ENCODE measurements at regions not wholly inside any gene's neighbourhood (a gene's known extent, or its start where the extent isn't known, plus 50 kb on each side); places are given as distances from the start of the nearest gene placed in this dataset.

DNA sequence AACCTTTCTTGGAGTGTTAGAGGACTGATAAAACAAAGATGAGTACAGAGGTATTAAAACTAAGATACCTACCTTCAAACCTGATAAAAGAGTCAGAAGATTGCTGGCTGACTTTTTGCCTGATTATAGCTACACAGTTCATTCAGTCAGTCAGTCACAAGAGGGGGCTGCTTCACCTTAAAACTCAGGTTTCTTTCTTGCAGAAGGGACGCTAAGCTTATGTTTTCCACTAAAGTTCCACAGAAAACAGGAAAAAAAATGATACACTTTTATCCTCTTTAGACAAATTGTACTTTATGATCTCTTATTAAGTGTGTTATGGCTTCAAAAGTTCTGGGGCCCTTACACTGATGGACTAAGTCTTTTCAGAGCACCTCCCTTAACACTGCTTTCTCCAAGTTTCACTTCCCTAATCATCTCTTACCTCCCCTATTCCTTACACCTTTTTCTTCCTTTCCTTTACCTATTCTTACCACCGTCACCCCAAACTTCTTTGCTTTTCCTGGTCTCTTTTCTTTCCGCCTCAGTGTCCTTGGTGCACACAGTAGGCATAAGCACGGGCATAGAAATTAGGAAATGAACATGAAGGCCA is 448.7 kb upstream of the OR4E1 start:
- H3K27me3 ChIP-seq (ENCODE audit: insufficient read depth, poor library complexity, severe bottlenecking) = no peaks in the 10 kb centered on the region
- no peak for DNase-seq (ENCODE audit: low read depth in 1 of 2, low spot score in 1 of 2)
- no peak for TF ChIP-seq SPI1 (IDR thresholded peaks at IDR 0.05; ENCODE audit: borderline replicate concordance, low read depth)
- no peak for TF ChIP-seq GABPA (IDR thresholded peaks at IDR 0.05; ENCODE audit: low read depth)
- TF ChIP-seq, protein P1, sequence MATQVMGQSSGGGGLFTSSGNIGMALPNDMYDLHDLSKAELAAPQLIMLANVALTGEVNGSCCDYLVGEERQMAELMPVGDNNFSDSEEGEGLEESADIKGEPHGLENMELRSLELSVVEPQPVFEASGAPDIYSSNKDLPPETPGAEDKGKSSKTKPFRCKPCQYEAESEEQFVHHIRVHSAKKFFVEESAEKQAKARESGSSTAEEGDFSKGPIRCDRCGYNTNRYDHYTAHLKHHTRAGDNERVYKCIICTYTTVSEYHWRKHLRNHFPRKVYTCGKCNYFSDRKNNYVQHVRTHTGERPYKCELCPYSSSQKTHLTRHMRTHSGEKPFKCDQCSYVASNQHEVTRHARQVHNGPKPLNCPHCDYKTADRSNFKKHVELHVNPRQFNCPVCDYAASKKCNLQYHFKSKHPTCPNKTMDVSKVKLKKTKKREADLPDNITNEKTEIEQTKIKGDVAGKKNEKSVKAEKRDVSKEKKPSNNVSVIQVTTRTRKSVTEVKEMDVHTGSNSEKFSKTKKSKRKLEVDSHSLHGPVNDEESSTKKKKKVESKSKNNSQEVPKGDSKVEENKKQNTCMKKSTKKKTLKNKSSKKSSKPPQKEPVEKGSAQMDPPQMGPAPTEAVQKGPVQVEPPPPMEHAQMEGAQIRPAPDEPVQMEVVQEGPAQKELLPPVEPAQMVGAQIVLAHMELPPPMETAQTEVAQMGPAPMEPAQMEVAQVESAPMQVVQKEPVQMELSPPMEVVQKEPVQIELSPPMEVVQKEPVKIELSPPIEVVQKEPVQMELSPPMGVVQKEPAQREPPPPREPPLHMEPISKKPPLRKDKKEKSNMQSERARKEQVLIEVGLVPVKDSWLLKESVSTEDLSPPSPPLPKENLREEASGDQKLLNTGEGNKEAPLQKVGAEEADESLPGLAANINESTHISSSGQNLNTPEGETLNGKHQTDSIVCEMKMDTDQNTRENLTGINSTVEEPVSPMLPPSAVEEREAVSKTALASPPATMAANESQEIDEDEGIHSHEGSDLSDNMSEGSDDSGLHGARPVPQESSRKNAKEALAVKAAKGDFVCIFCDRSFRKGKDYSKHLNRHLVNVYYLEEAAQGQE (IDR thresholded peaks at IDR 0.05; ENCODE audit: insufficient replicate concordance, low read depth) = no peak
- no peak for TF ChIP-seq POLR2AphosphoS5 (IDR thresholded peaks at IDR 0.05; ENCODE audit: low read depth)
- TF ChIP-seq, protein P2, sequence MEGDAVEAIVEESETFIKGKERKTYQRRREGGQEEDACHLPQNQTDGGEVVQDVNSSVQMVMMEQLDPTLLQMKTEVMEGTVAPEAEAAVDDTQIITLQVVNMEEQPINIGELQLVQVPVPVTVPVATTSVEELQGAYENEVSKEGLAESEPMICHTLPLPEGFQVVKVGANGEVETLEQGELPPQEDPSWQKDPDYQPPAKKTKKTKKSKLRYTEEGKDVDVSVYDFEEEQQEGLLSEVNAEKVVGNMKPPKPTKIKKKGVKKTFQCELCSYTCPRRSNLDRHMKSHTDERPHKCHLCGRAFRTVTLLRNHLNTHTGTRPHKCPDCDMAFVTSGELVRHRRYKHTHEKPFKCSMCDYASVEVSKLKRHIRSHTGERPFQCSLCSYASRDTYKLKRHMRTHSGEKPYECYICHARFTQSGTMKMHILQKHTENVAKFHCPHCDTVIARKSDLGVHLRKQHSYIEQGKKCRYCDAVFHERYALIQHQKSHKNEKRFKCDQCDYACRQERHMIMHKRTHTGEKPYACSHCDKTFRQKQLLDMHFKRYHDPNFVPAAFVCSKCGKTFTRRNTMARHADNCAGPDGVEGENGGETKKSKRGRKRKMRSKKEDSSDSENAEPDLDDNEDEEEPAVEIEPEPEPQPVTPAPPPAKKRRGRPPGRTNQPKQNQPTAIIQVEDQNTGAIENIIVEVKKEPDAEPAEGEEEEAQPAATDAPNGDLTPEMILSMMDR (IDR thresholded peaks at IDR 0.05; ENCODE audit: insufficient read depth, low read length) = no peak
- H3K27ac ChIP-seq (replicated peaks) = no peak overlapping the region
- H3K4me3 ChIP-seq (replicated peaks; ENCODE audit: insufficient read depth, low read length) = no peak overlapping the region

DNA sequence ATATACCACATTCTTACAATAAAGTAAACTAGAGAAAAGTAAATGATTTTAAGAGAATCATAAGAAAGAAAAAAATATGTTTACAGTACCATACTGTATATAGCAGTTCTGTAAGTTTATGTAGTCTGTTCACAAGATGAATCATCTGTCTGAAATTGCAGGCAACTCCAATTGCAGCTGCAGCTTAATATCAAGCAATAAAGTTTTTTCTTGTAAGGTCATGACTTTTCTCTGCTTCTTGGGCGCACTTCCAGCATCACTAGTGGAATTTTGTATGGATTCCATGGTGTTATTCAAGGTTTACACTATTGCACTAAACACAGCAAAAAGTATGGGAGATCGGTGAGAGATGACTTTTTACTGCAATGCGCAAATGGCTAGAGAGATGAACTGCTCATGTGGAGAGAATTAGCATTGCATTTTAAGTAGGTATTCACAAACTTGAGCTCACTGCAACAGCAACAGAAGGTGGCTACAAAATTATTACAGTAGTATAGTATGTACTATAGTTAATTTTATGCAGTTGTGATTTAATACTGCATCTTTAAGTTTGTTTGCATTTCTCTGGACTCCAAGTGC is 445.4 kb upstream of the OR4E1 start:
- Histone ChIP-seq H3K4me3 (replicated peaks; ENCODE audit: insufficient read depth, low read length) (no peak overlapping the region), H3K27ac (replicated peaks) (no peak overlapping the region), H3K27me3 (ENCODE audit: insufficient read depth, poor library complexity, severe bottlenecking) (no peaks in the 10 kb centered on the region)
- no peak for DNase-seq (ENCODE audit: low read depth in 1 of 2, low spot score in 1 of 2)
- TF ChIP-seq, protein P1 (IDR thresholded peaks at IDR 0.05; ENCODE audit: insufficient replicate concordance, low read depth) = no peak
- TF ChIP-seq GABPA (IDR thresholded peaks at IDR 0.05; ENCODE audit: low read depth) (no peak), POLR2AphosphoS5 (IDR thresholded peaks at IDR 0.05; ENCODE audit: low read depth) (no peak), SPI1 (IDR thresholded peaks at IDR 0.05; ENCODE audit: borderline replicate concordance, low read depth) (no peak)
- TF ChIP-seq, protein P2 (IDR thresholded peaks at IDR 0.05; ENCODE audit: insufficient read depth, low read length) = no peak

DNA sequence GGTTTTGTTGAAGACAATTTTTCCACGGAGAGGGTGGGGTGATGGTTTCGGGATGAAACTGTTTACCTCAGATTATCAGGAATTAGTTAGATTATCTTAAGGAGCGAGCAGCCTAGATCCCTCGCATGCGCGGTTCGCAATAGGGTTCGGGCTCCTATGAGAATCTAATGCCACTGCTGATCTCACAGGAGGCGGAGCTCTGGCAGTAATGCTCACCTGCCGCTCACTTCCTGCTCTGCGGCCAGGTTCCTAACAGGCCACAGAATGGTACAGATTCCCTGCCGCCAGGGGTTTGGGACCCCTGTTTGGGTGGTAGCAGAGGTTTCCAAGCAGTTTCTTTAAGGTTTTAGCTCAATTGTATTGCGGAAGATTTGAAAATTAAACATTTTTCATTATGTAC is 439.8 kb upstream of the OR4E1 start:
- TF ChIP-seq, protein P2 (IDR thresholded peaks at IDR 0.05; ENCODE audit: insufficient read depth, low read length) = no peak
- TF ChIP-seq, protein P1 (IDR thresholded peaks at IDR 0.05; ENCODE audit: insufficient replicate concordance, low read depth) = no peak
- no peak for TF ChIP-seq SPI1 (IDR thresholded peaks at IDR 0.05; ENCODE audit: borderline replicate concordance, low read depth)
- TF ChIP-seq POLR2AphosphoS5 (IDR thresholded peaks at IDR 0.05; ENCODE audit: low read depth) = no peak
- TF ChIP-seq GABPA (IDR thresholded peaks at IDR 0.05; ENCODE audit: low read depth) = no peak
- no peak overlapping the region for H3K27ac ChIP-seq (replicated peaks)
- no peaks in the 10 kb centered on the region for H3K27me3 ChIP-seq (ENCODE audit: insufficient read depth, poor library complexity, severe bottlenecking)
- no peak overlapping the region for H3K4me3 ChIP-seq (replicated peaks; ENCODE audit: insufficient read depth, low read length)
- DNase-seq (ENCODE audit: low read depth in 1 of 2, low spot score in 1 of 2) = no peak
